GM12874 (cell line): ENCODE measurements at regions not wholly inside any gene's neighbourhood (a gene's known extent, or its start where the extent isn't known, plus 50 kb on each side); places are given as distances from the start of the nearest gene placed in this dataset.

Experiments used
- TF ChIP-seq, protein P1 (sequence below): IDR thresholded peaks from 2 replicates; pipeline ENCODE4 v1.5.1; 2011; ENCODE audit warnings: low read depth, mild to moderate bottlenecking, control low read depth, low read length, moderate library complexity; ENCODE audit not compliant: insufficient read depth

DNA sequence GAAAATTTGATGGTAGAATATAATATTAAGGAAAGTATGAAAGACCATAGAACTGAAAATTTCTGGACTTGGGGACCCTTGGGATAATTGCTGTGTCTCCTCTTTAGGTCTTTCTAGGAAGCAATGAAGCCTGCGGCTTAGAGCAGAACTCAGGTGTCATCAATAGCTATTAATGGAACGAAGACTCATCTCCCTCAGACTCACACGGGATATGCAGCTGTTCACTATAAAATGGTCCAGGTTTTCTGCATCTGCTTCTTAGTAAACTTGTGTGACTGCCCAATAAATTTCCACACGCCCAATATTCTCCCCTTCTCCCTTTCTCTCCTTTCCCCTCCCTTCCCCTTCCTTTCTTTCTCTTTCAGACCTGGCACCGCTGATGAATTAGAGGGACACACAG is 392.5 kb downstream of the HLX start:
- TF ChIP-seq, protein P1, sequence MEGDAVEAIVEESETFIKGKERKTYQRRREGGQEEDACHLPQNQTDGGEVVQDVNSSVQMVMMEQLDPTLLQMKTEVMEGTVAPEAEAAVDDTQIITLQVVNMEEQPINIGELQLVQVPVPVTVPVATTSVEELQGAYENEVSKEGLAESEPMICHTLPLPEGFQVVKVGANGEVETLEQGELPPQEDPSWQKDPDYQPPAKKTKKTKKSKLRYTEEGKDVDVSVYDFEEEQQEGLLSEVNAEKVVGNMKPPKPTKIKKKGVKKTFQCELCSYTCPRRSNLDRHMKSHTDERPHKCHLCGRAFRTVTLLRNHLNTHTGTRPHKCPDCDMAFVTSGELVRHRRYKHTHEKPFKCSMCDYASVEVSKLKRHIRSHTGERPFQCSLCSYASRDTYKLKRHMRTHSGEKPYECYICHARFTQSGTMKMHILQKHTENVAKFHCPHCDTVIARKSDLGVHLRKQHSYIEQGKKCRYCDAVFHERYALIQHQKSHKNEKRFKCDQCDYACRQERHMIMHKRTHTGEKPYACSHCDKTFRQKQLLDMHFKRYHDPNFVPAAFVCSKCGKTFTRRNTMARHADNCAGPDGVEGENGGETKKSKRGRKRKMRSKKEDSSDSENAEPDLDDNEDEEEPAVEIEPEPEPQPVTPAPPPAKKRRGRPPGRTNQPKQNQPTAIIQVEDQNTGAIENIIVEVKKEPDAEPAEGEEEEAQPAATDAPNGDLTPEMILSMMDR, result no peak

DNA sequence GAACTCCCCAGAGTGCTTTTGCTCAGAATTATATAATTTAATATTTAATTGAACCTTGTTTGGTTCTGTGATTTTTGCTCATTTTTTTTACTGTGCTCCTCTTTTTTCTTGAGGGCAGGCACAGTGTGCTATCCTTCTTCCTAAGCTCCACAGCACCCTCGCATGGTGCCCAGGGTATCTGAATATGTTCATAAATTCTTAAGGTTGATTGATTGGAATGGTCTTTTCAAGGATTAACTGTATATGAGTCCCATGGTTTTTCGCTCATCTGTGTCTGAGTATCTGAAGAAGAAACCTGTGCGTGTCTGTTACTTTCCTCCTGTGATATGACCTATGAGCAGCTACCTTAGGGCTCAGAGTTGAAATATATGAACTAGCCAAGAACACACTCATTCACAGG is 393.7 kb downstream of the HLX start:
- TF ChIP-seq, protein P1, result peak; percentile 18; the same call in 1 of the 2 replicates

DNA sequence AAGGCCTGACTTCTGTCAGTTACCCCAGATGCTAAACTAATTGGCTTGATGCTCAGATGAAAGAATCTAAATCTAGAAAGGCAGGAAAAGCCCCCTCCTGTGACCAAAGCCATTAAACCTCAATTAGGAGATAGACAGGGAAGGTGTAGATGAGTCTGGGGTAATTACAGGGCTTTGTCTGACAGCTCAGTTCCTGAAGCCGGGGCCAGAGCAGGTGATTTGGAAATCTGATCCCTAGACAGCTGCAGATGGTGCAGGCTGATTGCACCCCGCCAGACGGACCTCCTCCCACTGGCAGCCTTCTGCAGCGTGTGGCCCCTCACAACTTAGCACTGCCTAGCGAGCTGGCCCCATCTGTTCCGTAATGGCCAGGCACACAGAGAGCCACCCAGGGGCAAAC is 395.1 kb downstream of the HLX start:
- TF ChIP-seq, protein P1, result no peak

DNA sequence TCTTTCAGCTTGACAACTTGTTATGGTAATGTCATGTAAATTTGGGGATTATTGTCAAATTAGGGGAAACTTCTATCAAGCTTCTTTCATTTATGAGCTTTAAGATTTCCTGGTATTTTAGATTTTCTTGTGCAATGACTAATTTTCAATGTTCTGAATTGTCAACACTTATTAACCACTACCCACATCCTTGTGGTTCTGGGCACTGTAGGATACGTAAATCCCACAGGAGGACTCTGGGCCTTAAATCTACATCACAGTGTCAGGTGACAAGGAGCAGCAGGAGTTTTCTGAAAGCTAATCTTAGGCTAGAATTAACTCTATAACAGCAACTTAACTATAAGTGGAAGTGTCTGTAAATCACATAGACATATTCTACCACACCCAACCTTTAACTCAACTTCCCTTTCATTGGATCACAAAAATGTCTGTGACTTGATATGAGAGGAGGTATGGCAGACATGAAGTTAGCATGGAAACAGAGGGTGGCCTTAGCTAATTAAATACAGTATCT is 397.7 kb downstream of the HLX start:
- TF ChIP-seq, protein P1, result no peak

DNA sequence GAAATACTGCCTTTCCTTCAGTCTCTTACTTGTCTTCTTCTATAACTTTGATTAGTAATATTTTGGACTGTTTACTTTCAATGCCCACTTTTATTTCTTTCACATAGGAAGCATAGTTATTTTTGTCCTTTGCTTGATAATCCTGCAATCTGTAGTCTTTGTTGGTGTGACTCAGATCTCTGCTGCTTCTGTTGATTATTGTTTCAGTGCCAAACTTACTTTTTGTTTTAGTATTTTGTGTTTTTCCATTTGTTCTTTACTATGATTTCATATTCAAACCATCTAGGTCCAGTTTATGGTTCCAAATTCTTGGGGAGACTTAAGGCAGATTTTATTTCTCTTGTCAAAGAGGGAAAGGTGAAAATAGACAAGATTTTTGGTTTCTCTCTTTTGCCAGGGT is 399.9 kb downstream of the HLX start:
- TF ChIP-seq, protein P1, result no peak

DNA sequence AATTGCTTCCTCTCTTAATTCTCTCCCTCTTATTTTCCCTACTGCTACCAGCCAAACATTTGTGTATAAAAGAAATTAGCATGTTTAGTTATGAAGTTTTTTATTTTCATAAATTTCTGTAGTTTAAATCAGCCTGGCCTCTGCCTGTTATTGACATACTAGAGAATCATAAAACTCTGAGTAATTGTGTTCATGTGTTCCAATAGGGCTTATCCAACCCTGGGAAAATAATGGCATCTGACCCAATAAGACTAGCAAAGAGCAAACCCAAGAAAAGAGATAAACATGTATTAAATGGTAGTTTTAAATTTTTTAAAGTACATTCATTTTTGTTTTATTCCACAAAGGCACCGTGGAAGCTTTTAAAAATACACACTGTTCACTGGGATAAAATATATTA is 404.3 kb downstream of the HLX start:
- TF ChIP-seq, protein P1, result no peak

DNA sequence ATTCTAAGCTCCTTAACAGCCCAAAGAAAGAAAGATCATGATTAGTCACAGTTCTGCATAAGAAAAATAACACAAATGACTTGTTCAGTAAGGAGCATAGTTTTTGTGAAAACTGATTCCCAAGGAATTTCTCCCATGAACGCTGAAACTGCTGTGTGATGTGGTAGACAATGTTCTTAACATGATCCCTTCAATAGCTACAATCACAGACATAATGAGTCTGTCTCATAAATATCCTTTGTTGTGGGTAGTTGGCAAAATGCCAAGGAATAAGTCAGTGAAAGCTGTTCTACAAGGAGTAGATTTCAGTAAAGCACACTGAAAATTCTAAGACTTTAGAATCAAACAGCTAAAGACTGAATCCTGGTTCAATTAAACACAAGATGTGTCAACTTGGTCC is 404.8 kb downstream of the HLX start:
- TF ChIP-seq, protein P1, result no peak
